NCI-H187 (cell line): ENCODE measurements at regions not wholly inside any gene's neighbourhood (a gene's known extent, or its start where the extent isn't known, plus 50 kb on each side); places are given as distances from the start of the nearest gene placed in this dataset.

Experiments used
- DNase-seq, 2 experiments: peaks; one replicate each; lab custom pipeline; 2025; lab: John Stamatoyannopoulos, UW

DNA sequence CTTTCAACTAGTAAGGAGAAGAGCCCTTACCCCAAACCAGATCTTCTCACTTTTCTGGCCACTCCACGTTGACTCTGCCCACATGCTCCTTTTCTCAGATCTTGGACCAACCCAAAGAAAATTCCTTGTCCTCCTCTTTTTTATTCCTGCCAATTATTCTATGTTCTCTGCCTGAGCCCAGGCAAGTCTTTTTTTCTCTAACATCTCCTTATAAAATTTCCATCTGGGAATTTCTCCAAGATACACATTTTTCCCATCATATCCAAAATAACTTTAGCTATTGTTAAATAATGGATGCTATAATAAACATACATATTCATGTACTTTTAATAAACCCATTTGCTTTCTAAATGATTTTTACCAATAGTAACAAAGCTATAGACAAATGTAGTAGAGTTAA lies 726.0 kb upstream of the ZNF385D start:
- no peak for DNase-seq

DNA sequence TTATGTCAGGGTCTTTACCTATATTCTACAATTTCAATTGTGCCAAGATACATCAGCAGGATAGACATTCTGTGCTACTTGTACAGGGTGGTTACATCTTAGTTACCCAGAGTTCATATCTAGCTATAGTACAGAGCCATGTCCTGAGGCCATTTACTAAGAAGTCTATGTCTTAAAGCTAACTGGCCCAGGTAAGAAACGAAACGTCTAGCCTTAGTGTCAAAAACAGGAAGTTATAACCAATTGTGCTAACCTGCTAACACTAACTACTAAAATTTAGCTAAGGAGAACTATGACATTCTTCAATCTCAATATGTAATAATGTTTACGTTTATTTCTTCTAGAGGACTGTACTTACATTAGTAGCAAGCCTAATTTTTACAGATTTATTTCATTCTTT lies 717.2 kb upstream of the UBE2E2 start:
- no peak for DNase-seq

DNA sequence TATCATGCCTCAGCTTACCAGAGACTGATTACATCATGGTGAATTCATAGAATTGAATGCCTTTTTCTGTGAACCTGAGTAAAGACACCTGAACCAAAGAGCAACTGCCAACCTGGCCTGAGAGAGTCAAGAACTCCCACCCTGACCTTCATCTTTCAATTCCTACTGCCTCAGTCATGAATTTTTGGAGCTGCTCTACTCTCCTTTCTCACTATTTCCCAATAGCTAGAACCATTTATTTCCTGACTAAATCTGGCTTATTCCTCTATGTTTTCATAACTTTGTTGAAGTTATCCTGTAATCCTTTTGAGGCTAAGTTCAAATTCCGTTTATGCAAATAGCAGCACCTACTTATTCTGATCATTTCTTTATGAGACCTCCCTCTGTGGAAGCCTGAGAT lies 712.4 kb upstream of the UBE2E2 start:
- DNase-seq: no peak

DNA sequence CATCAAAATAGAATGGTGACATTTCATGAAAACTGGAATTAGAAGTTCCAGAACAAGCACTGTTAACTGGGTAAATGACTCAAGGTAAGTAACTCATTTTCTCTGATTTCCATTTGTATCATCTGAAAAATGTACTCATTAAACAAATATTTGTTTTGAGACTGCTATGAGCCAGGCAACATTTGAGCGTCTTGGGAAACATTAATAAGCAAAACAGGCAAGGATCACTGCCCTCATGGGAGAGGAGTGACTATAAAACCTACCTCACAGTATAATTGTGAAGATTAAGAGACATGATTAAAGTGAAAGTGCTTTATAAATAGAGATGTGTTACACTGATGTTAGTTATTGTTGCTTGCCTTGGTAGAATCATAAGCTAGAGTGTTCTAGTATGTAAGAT lies 711.8 kb upstream of the UBE2E2 start:
- DNase-seq: no peak

DNA sequence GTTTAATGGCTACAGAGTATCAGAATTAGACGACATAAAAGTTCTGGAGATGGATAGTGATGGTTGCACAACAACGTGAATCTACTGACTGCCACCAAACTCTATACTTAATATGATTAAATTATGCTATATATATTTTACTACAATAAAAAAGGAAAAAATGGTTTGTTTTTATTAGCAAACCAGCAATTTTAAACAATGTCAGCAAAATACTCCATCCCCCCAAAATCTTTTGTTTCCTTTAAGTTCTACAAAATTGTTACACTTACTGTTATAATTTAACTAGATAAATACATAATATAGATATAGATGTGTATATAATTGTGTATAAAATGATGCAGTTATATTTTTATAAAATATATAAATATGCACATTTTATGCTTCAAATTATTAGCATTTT lies 710.8 kb upstream of the UBE2E2 start:
- DNase-seq: no peak

DNA sequence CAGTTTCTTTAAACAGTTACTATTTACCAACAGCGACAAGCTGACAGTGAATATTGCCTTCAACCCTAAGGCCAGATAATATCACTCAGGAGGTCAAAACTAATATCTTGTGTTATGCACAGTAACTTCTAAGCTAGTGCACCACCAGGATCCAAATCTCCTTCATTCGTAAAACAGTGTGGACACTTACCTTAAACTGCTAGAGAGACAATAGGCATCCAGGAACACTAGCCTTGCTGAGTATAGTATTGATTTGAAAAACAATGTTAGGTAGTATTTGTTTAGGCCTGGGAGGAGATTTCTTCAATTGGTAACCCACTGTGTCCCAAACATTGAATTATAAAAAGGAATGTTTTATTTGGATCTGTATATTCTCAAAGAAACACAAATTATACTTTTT lies 707.9 kb upstream of the UBE2E2 start:
- DNase-seq: no peak

DNA sequence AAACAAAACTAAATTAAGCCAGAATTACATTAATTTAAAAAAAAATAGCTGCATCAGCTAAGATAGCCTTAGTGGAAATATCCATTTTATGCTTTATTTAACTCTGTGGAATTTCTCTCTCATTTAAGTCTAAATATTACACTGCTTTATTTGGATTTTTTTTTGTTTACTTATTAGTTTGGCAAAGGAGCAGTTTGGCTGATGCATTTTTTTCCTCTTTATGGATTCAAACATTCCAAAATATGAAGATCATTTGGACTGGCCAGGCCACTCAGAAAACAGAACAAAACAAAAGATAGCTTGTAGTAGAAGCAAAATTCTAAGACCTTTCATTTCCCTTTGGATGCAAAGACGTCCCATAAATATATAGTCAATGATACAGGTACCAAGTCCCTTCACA lies 707.3 kb upstream of the UBE2E2 start:
- no peak for DNase-seq

DNA sequence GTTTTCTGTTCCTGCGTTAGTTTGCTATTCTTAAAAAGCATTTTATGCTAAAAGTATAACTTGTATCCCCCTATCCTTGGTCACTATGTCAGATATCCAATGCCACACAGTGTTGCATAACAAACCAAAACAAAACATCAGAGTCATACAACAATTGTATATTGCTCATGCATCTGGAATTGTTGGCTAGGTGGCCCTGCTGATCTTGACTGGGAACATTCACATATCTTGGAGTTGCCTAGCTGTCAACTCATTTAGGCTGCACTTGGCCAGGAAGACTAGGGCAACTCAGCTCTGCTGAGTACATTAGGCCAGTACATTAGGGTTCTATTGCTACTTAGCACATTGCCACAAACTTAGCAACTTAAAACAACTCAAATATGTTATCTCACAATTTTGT lies 706.5 kb upstream of the UBE2E2 start:
- no peak for DNase-seq

DNA sequence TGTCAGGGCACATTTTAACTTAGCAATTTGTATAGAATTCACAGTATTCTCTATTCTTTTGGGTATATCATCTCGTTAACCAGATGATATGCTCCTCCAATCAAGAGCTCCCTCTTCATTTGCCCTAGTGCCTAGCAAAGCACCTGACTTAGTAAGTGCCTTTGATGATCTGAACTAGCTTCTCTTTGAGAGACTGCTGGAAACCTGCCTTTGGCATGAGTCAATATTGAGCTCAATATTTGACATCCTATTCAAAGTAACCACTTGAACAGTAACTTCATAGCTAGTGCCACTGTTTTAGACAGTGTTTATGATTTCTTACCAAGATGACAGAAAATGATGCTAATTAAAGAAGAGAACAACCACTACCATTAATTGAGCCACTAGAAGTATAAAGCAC lies 696.3 kb upstream of the UBE2E2 start:
- DNase-seq: no peak

DNA sequence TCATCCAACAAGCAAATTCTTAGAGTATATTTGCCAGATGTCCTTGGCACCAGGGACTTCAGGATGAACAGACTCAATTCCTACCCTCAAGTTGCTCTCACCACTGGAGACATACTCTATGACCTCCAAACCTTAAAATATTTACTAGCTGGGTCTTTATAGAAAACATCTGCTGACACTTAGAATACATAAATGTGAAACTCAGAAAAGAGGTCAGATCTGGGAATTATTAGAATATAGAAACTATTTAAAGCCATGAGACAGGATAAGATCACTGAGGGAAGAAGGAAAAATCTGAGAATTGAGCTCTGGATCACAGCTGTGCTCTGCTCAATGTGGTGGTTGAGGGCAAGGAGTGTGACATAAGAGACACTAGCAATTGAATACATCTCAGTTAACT lies 695.4 kb upstream of the UBE2E2 start:
- no peak for DNase-seq

DNA sequence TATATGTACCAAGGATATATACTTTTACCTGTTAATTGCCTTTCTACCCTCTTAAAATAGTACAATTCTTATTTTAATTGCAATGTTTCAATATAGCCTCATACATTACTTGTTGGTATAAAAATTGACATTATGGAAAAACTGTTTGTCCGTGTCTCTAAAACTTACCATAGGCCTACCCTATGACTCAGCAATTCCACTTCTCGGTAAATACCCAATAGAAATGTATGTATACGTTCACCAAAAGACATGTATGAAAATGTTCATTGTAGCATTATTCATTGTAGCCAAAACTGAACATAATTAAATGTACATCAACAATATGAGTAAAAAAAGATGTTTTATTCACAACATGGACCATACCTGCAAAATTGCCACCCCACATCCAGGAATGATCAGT lies 679.2 kb upstream of the UBE2E2 start:
- no peak for DNase-seq

DNA sequence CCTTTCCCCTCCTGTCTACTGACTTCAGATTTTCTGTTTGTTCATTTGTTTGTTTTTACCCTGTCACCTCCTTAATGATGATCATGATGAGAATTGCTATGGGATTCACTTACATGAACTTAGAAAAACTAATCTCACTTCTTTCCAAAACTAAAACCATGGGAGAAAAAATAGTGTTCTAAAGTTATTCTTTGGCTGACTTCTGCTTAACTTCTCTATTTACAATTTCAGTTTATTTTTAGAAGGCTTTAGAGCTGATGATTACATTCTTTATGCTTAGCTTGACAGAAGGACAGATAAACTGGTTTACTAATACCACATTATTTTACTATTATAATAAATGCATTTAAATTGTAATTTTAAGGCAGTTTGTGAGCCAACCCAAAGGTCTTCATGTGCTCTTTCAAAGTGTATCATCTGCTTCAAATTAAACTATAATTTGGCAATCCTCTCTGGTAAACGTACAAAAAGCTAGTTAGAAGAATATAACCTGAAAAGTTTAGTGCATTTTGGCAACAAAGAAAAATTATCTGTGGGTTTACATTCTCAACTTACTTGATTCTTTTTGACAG lies 676.8 kb upstream of the UBE2E2 start:
- no peak for DNase-seq

DNA sequence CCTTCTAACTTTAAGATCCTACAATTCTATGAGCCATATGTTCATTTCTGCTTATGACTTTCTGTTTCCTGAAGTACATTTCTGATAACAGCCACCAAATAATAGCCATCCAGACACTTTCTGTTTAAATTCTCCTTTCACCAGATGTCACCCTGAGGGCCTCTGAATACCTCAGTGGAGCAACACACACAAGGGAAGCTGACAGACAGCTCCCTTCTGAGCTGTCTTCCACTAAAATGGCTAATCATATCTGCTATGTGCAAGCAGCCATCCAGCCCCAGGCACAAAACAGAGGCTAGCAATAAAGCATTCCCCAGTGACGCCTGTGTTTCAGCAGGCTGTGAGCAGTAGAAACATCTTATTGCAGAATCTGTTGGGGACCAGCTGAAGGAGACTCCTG lies 666.6 kb upstream of the UBE2E2 start:
- DNase-seq: no peak

DNA sequence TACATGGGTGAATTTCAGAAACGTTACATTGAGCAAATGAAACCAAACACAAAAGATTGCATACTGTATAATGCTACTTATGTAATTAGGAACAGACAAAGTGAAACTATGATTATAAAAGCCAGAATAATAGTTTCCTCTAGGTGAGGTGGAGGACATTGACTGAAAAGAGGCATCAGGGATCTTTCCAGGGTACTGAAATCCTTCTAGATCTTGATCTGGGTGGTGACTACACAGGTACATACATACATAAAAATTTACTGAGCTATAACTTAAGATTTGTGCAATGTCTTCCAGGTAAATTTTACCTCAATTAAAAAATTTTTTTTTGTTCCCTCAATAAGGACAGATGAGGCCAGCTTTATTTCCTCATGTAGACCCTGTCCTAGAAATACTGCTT lies 665.6 kb upstream of the UBE2E2 start:
- no peak for DNase-seq

DNA sequence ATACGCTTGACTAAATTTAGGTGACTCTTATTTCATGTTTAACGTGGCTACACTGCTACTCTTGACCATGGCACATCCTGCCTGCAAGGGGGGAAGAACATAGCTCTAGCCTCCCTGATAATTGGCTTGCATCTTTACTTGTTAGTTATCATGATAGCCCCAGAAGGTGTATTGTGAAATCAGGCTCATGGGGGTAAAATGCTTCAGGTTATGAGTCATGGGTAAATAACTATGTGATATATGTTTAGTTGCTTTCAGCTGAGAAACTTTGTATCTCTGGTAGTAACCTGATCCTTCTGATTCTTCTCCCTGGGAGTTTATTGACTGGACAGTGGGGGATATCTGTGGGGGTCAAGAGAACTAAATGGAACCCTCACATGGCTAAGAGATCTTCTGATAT lies 660.8 kb upstream of the UBE2E2 start:
- no peak for DNase-seq

DNA sequence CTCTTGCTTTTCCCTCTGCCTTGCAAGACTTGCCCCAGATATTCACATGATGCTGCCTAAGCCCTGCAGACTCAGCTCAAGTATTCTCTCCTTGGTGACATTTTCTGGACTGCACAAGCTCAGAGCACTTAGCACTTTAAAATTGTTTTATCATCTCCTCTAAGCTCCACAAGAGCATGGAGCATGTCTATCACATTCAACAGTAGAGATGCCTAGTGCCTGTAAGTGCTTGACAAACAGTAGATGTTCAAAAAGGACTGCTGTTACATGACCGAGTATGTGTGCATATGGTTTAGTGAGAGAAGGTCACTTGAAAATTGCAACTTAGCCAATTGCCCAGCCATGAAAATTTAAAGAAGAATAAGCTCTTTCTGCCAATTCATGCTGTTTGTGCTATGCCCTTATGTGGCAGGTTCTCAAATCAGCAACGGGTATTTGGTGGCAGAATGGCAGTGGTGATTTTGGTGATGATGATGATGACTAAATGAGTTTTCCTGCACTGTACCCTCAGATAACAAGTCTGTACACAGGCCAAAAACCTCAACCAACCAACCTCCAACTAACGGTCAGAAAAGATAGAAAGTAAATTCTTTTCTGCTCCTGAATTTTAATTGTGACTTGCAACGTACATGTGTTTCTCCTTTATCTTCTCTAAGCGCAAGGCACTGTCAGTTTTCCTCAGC lies 647.2 kb upstream of the UBE2E2 start:
- DNase-seq: peak; percentile 16 to 39

DNA sequence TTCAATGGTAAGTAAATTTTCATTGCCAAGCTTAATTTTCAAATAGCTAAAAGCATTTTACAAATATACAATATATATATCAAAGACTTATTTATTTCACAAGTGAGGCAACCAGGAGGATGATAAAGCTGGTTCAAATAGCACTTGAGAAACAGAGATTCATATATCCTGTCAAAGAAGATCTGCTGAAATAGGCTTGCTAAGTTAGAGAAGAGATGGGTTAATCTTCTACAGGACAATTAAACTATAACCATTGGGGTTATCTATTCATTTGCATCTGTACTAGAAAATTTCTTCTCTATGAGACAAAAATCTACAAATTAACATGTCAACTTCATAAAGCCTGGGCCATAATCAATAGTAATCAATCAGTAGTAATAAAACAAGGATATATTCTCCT lies 637.7 kb upstream of the UBE2E2 start:
- DNase-seq: no peak

DNA sequence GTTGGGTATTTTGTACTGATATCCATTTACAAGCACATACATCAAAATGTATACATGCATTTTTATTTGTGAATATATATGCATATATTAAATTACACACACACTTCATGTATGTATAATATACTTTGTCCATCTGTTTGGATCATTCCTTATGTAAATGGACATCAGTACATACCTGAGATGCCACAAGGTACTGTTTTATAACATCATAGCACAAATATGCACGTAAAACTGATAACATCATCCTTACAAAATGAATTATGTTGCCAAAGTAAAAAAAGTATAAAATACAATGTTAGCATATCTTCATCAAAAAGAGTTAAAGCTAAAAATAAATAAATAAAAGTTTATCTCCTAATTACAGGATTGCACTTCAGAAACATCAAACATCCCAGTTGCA lies 634.8 kb upstream of the UBE2E2 start:
- no peak for DNase-seq

DNA sequence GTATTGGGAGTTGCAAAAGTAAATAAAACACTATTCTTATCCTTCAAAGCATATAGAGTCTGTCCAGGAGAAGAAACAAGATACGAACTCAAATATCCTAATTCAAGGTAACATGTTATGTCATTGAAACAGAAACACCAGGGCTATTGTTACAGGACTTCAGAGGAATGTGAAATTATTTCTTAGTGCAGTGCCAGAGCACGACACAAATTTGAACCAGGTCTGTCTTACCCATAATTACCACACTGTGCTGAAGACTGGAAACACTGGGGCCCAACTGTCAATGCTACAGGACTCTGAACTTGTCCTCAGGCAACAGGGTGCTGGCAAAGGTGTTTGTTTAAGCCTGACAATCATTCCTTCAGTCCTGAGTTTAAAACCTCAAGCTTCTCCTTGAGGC lies 633.6 kb upstream of the UBE2E2 start:
- no peak for DNase-seq

DNA sequence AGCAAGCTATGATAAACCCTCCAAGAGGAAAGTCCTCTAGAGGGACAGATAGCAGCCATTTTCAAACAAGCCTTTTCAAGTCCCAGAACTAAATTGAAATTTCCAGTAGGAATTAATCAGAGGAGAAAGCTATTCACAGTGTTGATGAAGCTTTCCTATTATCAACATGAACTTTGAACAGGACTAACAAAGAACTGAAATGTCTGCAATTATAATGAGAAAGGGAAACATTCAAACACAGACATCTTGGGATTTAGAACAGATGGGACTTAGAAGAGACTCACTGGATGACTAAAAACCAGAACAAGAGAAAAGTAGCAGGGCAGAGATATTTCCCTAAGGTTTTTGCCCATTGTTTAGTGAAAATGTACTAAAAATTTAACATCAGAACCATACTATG lies 622.1 kb upstream of the UBE2E2 start:
- no peak for DNase-seq

DNA sequence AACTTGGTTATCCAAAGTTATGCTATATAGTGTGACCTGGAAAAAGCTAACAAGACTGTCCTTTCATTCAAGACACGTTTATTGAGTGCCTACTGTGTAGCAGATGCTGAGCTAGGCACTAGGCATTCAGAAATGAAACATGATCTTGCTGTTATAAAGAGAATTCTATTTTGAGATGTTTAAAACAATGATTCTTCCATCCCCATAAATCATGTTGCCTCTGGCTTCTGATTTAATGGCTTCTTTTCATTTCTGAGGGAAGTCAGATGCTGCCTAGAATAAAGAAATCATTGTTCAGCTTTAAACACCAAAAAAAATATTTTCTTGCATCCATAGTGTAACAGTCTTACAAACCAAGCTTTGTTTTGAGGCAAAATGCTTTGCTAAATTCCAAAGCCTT lies 620.9 kb upstream of the UBE2E2 start:
- no peak for DNase-seq

DNA sequence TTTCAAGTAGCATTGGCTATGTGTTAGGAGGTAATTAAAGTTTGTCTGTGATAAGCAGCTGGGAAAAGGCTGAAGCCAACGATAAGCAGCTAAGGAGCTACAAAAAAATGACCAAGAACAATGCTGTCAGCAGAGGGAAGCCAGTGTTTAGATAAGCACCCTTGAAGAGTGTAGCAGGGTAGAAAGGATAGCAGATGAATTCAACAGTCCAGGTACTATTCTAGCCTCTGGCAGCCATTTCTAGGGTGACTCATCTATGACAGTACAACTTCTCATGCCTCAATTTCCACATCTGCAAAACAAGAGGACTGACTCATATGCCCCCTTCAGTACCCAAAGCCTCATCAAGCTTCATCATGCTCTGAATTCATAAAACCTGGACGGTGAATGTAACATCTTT lies 617.6 kb upstream of the UBE2E2 start:
- no peak for DNase-seq

DNA sequence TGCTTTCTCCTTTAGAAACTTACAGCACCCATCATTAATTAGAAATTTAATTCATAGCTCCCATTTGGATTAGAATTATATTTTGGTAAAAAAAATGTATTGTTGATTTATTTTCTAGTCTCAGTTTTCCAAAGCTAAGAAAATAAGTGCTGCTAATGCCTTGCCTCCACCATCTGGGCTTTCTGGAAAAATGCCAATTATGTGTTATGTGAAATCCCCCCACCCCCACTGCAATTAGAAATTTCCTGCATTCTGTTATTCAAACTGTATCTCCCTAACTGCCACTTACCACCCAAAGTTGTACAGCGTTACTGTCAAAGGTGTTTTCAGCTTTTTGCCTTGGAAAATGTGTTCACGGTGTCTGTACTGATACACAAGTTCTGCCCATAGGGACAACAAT lies 617.2 kb upstream of the UBE2E2 start:
- no peak for DNase-seq

DNA sequence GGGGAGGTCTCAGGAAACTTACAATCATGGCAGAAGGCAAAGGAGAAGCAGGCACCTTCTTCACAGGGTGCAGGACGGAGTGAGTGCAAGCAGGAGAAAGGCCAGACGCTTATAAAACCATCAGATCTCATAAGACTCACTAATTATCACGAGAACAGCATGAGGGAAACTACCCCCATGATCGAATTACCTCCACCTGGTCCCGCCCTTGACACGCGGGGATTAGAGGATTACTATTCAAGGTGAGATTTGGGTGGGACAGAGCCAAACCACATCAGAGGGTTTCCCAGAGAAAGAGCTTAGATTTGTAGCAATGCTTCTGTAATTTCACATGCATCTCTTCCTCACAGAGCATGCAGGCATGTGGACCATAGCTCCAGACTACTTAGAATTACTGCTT lies 615.7 kb upstream of the UBE2E2 start:
- DNase-seq: no peak

DNA sequence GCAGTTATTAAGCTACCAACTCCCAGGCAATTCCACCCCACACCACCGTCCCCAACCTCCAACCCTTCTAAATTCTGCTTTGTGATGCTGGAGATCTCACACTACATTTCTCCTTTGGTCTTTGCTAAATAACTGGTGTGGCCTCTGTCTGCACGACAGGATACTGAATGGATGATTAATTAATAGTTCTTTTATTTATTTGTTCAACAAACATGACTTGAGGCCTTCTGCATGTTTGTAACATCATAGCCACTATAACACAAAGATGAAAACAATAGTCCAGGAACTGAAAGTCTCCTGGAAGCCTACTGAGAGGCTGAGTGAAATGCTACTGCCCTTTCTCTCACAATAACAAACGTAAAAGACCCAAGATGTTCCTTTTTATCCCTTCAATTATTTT lies 609.5 kb upstream of the UBE2E2 start:
- DNase-seq: no peak
